ENCODE measurements at regions not wholly inside any gene's neighbourhood (a gene's known extent, or its start where the extent isn't known, plus 50 kb on each side); places are given as distances from the start of the nearest gene placed in this dataset.
"Not testable (repeated sequence)": the region's sequence is repeated elsewhere in the genome, so short reads cannot be mapped to it uniquely, and the experiment has no call there.

- no peak overlapping the region for H3K4me2 ChIP-seq (ENCODE audit: low read length)
- H3K27me3 ChIP-seq (ENCODE audit: control insufficient read depth, low read length) = no peaks in the 10 kb centered on the region
These were observed 547.7 kb downstream of the FAM181B start for GRCh38 chr11:82185925-82186324.

GRCh38 chr11:82184966-82185365 lies 548.7 kb downstream of the FAM181B start:
- Histone ChIP-seq H3K4me3 (ENCODE audit: low read length) (no peak overlapping the region), H3K4me2 (ENCODE audit: low read length) (no peak overlapping the region), H3K9me2 (replicated peaks; ENCODE audit: control insufficient read depth, low read length) (no peaks in the 10 kb centered on the region), H4K20me1 (ENCODE audit: control insufficient read depth, insufficient read depth, low read depth, low read length) (no peaks in the 10 kb centered on the region), H3K79me2 (ENCODE audit: control insufficient read depth, low read length) (no peaks in the 10 kb centered on the region), H3K9me3 (ENCODE audit: control insufficient read depth, insufficient read depth, low read length) (no peaks in the 10 kb centered on the region), H3F3A (ENCODE audit: control insufficient read depth, insufficient read depth) (no peaks in the 10 kb centered on the region), H3K27ac (ENCODE audit: low read depth, low read length) (no peak overlapping the region), H3K27me3 (ENCODE audit: control insufficient read depth, low read length) (no peaks in the 10 kb centered on the region), H3K4me1 (ENCODE audit: control insufficient read depth, low read length) (no peaks in the 10 kb centered on the region), H3K36me3 (ENCODE audit: control insufficient read depth, low read length) (no peaks in the 10 kb centered on the region)
- no peak for TF ChIP-seq EZH2phosphoT487 (IDR thresholded peaks at IDR 0.05; ENCODE audit: borderline replicate concordance, low read length)
- no peak for TF ChIP-seq CTCF (IDR thresholded peaks at IDR 0.05; ENCODE audit: low read depth, low read length, poor library complexity, severe bottlenecking)

More at GRCh38 chr11:82185925-82186324, 547.7 kb downstream of the FAM181B start:
- no peaks in the 10 kb centered on the region for H3K4me1 ChIP-seq (ENCODE audit: control insufficient read depth, low read length)
- no peaks in the 10 kb centered on the region for H3K9me3 ChIP-seq (ENCODE audit: control insufficient read depth, insufficient read depth, low read length)
- no peak overlapping the region for H3K4me3 ChIP-seq (ENCODE audit: low read length)
- no peak for TF ChIP-seq CTCF (IDR thresholded peaks at IDR 0.05; ENCODE audit: low read depth, low read length, poor library complexity, severe bottlenecking)
- TF ChIP-seq EZH2phosphoT487 (IDR thresholded peaks at IDR 0.05; ENCODE audit: borderline replicate concordance, low read length) = no peak
- H3K9me2 ChIP-seq (replicated peaks; ENCODE audit: control insufficient read depth, low read length) = no peaks in the 10 kb centered on the region
- H4K20me1 ChIP-seq (ENCODE audit: control insufficient read depth, insufficient read depth, low read depth, low read length) = no peaks in the 10 kb centered on the region
- no peaks in the 10 kb centered on the region for H3K36me3 ChIP-seq (ENCODE audit: control insufficient read depth, low read length)
- no peaks in the 10 kb centered on the region for H3K79me2 ChIP-seq (ENCODE audit: control insufficient read depth, low read length)
- H3F3A ChIP-seq (ENCODE audit: control insufficient read depth, insufficient read depth) = no peaks in the 10 kb centered on the region
- H3K27ac ChIP-seq (ENCODE audit: low read depth, low read length) = no peak overlapping the region

GRCh38 chr11:82183346-82183745 lies 550.3 kb downstream of the FAM181B start:
- Histone ChIP-seq H3K4me1 (ENCODE audit: control insufficient read depth, low read length) (no peaks in the 10 kb centered on the region), H4K20me1 (ENCODE audit: control insufficient read depth, insufficient read depth, low read depth, low read length) (no peaks in the 10 kb centered on the region), H3K4me3 (ENCODE audit: low read length) (no peak overlapping the region), H3K4me2 (ENCODE audit: low read length) (no peak overlapping the region), H3K36me3 (ENCODE audit: control insufficient read depth, low read length) (no peaks in the 10 kb centered on the region), H3K9me3 (ENCODE audit: control insufficient read depth, insufficient read depth, low read length) (no peaks in the 10 kb centered on the region), H3K79me2 (ENCODE audit: control insufficient read depth, low read length) (no peaks in the 10 kb centered on the region), H3K27ac (ENCODE audit: low read depth, low read length) (no peak overlapping the region), H3K9me2 (replicated peaks; ENCODE audit: control insufficient read depth, low read length) (no peaks in the 10 kb centered on the region), H3F3A (ENCODE audit: control insufficient read depth, insufficient read depth) (no peaks in the 10 kb centered on the region), H3K27me3 (ENCODE audit: control insufficient read depth, low read length) (no peaks in the 10 kb centered on the region)
- TF ChIP-seq CTCF (IDR thresholded peaks at IDR 0.05; ENCODE audit: low read depth, low read length, poor library complexity, severe bottlenecking) (no peak), EZH2phosphoT487 (IDR thresholded peaks at IDR 0.05; ENCODE audit: borderline replicate concordance, low read length) (no peak)

GRCh38 chr11:82182697-82183096 lies 551.0 kb downstream of the FAM181B start:
- H3K9me3 ChIP-seq (ENCODE audit: control insufficient read depth, insufficient read depth, low read length); H3K79me2 ChIP-seq (ENCODE audit: control insufficient read depth, low read length); H3K27ac ChIP-seq (ENCODE audit: low read depth, low read length); H4K20me1 ChIP-seq (ENCODE audit: control insufficient read depth, insufficient read depth, low read depth, low read length); H3K9me2 ChIP-seq (replicated peaks; ENCODE audit: control insufficient read depth, low read length); H3K4me2 ChIP-seq (ENCODE audit: low read length); H3K4me3 ChIP-seq (ENCODE audit: low read length); H3K36me3 ChIP-seq (ENCODE audit: control insufficient read depth, low read length); H3K27me3 ChIP-seq (ENCODE audit: control insufficient read depth, low read length); H3K4me1 ChIP-seq (ENCODE audit: control insufficient read depth, low read length); H3F3A ChIP-seq (ENCODE audit: control insufficient read depth, insufficient read depth): not testable (repeated sequence)

GRCh38 chr11:82181796-82182195 lies 551.9 kb downstream of the FAM181B start:
- H3K9me2 ChIP-seq (replicated peaks; ENCODE audit: control insufficient read depth, low read length); H3F3A ChIP-seq (ENCODE audit: control insufficient read depth, insufficient read depth); H3K36me3 ChIP-seq (ENCODE audit: control insufficient read depth, low read length); H4K20me1 ChIP-seq (ENCODE audit: control insufficient read depth, insufficient read depth, low read depth, low read length); H3K4me2 ChIP-seq (ENCODE audit: low read length); H3K9me3 ChIP-seq (ENCODE audit: control insufficient read depth, insufficient read depth, low read length); H3K79me2 ChIP-seq (ENCODE audit: control insufficient read depth, low read length); H3K27me3 ChIP-seq (ENCODE audit: control insufficient read depth, low read length); H3K4me1 ChIP-seq (ENCODE audit: control insufficient read depth, low read length); H3K27ac ChIP-seq (ENCODE audit: low read depth, low read length); H3K4me3 ChIP-seq (ENCODE audit: low read length): not testable (repeated sequence)
